ENCODE measurements at regions not wholly inside any gene's neighbourhood (a gene's known extent, or its start where the extent isn't known, plus 50 kb on each side); places are given as distances from the start of the nearest gene placed in this dataset.
A peak's percentile ranks its signal among the peaks of the same experiment; 100 is the strongest.

DNA sequence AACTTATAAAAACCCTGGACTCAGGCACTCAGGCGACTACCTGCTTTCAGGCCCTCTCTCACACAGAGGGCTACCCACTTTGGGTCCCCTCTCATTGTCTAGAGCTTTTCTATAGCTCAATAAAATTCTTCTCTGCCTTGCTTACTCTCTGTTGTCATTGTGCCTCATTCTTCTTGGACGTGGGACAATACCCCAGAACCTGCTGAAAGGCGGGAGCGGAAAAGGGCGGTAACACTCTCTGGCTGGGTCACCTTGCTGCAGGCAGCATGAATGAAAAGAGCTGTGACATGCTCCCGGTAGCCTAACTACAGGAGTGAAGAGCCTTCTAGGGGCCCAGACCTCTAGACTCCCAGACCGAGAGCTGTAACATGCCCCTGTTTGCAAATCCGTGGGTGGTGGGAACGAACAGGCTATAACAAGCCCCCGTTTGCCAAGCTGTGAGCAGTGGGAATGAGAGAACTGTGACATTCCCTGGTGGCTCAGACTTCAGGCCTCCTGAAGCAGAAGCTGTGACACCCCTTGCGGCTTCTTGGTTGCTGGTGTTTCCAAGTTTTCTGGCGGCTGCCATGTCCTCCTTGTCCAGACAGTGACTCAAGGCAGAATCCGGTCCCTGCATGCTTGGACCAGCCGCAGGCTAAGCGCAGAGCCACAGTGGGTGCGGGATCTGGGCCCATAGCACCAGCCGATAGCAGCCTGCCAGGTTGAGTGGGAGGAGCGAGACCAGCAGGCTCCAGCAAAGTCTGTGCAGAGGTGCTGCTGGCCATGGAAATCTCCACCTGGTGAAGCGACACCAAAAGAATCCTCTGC lies 684.6 kb downstream of the ARAP2 start:
- in situ Hi-C loops (cut with HindIII; ENCODE audit: low sequenced_read_pairs), result no loop called here
- TF ChIP-seq, protein P1, sequence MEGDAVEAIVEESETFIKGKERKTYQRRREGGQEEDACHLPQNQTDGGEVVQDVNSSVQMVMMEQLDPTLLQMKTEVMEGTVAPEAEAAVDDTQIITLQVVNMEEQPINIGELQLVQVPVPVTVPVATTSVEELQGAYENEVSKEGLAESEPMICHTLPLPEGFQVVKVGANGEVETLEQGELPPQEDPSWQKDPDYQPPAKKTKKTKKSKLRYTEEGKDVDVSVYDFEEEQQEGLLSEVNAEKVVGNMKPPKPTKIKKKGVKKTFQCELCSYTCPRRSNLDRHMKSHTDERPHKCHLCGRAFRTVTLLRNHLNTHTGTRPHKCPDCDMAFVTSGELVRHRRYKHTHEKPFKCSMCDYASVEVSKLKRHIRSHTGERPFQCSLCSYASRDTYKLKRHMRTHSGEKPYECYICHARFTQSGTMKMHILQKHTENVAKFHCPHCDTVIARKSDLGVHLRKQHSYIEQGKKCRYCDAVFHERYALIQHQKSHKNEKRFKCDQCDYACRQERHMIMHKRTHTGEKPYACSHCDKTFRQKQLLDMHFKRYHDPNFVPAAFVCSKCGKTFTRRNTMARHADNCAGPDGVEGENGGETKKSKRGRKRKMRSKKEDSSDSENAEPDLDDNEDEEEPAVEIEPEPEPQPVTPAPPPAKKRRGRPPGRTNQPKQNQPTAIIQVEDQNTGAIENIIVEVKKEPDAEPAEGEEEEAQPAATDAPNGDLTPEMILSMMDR (IDR thresholded peaks at IDR 0.05; ENCODE audit: low read depth, low read length), result no peak
- H3K4me3 ChIP-seq (ENCODE audit: low read depth, low read length), result no peak overlapping the region
- DNase-seq (ENCODE audit: low read depth, low spot score), result peak; percentile 2

GRCh38 chr4:35562861-35563260 lies 681.5 kb downstream of the ARAP2 start:
- no peak for DNase-seq (ENCODE audit: low read depth, low spot score)
- TF ChIP-seq, protein P1 (IDR thresholded peaks at IDR 0.05; ENCODE audit: low read depth, low read length), result no peak
- in situ Hi-C loops (cut with HindIII; ENCODE audit: low sequenced_read_pairs), result no loop called here
- no peak overlapping the region for H3K4me3 ChIP-seq (ENCODE audit: low read depth, low read length)

GRCh38 chr4:35565640-35566039 lies 678.7 kb downstream of the ARAP2 start:
- in situ Hi-C loops (cut with HindIII; ENCODE audit: low sequenced_read_pairs), result no loop called here
- H3K4me3 ChIP-seq (ENCODE audit: low read depth, low read length), result no peak overlapping the region
- no peak for DNase-seq (ENCODE audit: low read depth, low spot score)
- TF ChIP-seq, protein P1 (IDR thresholded peaks at IDR 0.05; ENCODE audit: low read depth, low read length), result no peak

GRCh38 chr4:35591035-35591434 lies 653.3 kb downstream of the ARAP2 start:
- in situ Hi-C loops (cut with HindIII; ENCODE audit: low sequenced_read_pairs), result no loop called here
- no peak for DNase-seq (ENCODE audit: low read depth, low spot score)
- H3K4me3 ChIP-seq (ENCODE audit: low read depth, low read length), result no peak overlapping the region
- TF ChIP-seq, protein P1 (IDR thresholded peaks at IDR 0.05; ENCODE audit: low read depth, low read length), result no peak

GRCh38 chr4:35604252-35604651 lies 640.1 kb downstream of the ARAP2 start:
- DNase-seq (ENCODE audit: low read depth, low spot score), result no peak
- TF ChIP-seq, protein P1 (IDR thresholded peaks at IDR 0.05; ENCODE audit: low read depth, low read length), result no peak
- no peak overlapping the region for H3K4me3 ChIP-seq (ENCODE audit: low read depth, low read length)
- in situ Hi-C loops (cut with HindIII; ENCODE audit: low sequenced_read_pairs), result no loop called here

- TF ChIP-seq, protein P1 (IDR thresholded peaks at IDR 0.05; ENCODE audit: low read depth, low read length), result no peak
- H3K4me3 ChIP-seq (ENCODE audit: low read depth, low read length), result no peak overlapping the region
- DNase-seq (ENCODE audit: low read depth, low spot score), result no peak
- in situ Hi-C loops (cut with HindIII; ENCODE audit: low sequenced_read_pairs), result no loop called here
These were observed 639.6 kb downstream of the ARAP2 start for GRCh38 chr4:35604724-35605123.

Data from astrocyte of the spinal cord (primary cell).